AG04450 (cell line): ENCODE measurements at regions not wholly inside any gene's neighbourhood (a gene's known extent, or its start where the extent isn't known, plus 50 kb on each side); places are given as distances from the start of the nearest gene placed in this dataset. TPM values are rescaled to one million over a fixed set of nuclear protein-coding genes. Genes with fewer than 3 reads are reported as not detected.

Experiments
- CTCF ChIA-PET: fragments of 300-600, 350-600 bp; formaldehyde crosslinking; extraction: SDS; loops from one replicate; lab custom pipeline; 2022; ENCODE audit warnings: antibody characterized with exemption, inconsistent platforms; lab: Charles Lee
- POLR2A ChIA-PET: fragments of 350-600 bp; formaldehyde crosslinking; extraction: SDS; loops from one replicate; lab custom pipeline; 2021; ENCODE audit warnings: antibody characterized with exemption, inconsistent platforms; lab: Yijun Ruan, JAX
- DNase-seq: peaks from one replicate; pipeline ENCODE4 v3.0.0-alpha.2; 2011; ENCODE audit warnings: low read depth, low spot score
- H3K27ac ChIP-seq: one replicate; pipeline ENCODE4 v1.5.1; 2012; ENCODE audit warnings: low read depth, low read length, control low read depth
- H3K27me3 ChIP-seq: one replicate; pipeline ENCODE4 v1.6.0; 2012; ENCODE audit warnings: low read length; ENCODE audit not compliant: control insufficient read depth, insufficient read depth
- H3K4me3 ChIP-seq: 2 replicates; pipeline ENCODE4 v1.5.1; 2011; ENCODE audit warnings: mild to moderate bottlenecking, low read depth, low read length, control low read depth
- H3K9me3 ChIP-seq: 2 replicates; pipeline ENCODE4 v1.5.1; 2012; ENCODE audit warnings: low read length; ENCODE audit not compliant: control insufficient read depth, insufficient read depth
- small RNA-seq: library from RNA; depleted of rRNA; stranded (forward); fragments of <200 nt; gene quantifications from one replicate; pipeline ENCODE3, GENCODE V24; 2012; ENCODE audit warnings: low read depth; ENCODE audit not compliant: insufficient read length
- TF ChIP-seq, protein P1 (sequence below): IDR thresholded peaks from 2 replicates; pipeline ENCODE4 v1.5.1; 2011; ENCODE audit warnings: low read depth, low read length, control low read depth, inconsistent platforms

DNA sequence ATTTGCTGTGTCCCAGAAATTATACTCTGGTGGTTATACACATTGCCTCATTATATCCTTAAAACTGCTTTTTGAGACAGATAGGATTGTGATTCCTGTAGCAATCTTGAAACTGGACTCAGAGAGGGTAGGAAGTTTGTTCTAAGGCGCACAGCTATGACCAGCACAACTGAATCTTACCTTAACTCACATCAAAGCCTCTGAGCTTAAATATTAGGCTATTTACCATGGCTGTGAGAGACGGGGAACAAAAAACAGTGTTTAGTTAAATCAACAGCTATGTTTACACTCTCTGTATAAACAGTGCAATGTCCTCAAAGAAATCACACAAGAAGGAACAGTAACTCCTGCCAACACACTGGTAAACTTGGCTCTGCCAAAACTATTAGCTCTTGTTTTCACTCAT lies 50.9 kb upstream of the TUT7 start:
- DNase-seq, result no peak
- POLR2A ChIA-PET, result interaction anchor here (1.4 to 1.7 kb wide), 2 partner anchors 36 to 123 kb away, joined by 5 to 7 read pairs; partner anchors contain the start of gene ISCA1

More for the DNA sequence above, 50.9 kb upstream of the TUT7 start:
- H3K27me3 ChIP-seq, result no peaks in the 10 kb centered on the region
- no peak overlapping the region for H3K27ac ChIP-seq
- CTCF ChIA-PET, result interaction anchor here (1.1 to 3.3 kb wide), 6 partner anchors 9 to 1637 kb away, joined by 3 to 39 read pairs (median 5); no protein-coding TSS in a partner anchor
- H3K9me3 ChIP-seq, result no peaks in the 10 kb centered on the region
- TF ChIP-seq, protein P1, sequence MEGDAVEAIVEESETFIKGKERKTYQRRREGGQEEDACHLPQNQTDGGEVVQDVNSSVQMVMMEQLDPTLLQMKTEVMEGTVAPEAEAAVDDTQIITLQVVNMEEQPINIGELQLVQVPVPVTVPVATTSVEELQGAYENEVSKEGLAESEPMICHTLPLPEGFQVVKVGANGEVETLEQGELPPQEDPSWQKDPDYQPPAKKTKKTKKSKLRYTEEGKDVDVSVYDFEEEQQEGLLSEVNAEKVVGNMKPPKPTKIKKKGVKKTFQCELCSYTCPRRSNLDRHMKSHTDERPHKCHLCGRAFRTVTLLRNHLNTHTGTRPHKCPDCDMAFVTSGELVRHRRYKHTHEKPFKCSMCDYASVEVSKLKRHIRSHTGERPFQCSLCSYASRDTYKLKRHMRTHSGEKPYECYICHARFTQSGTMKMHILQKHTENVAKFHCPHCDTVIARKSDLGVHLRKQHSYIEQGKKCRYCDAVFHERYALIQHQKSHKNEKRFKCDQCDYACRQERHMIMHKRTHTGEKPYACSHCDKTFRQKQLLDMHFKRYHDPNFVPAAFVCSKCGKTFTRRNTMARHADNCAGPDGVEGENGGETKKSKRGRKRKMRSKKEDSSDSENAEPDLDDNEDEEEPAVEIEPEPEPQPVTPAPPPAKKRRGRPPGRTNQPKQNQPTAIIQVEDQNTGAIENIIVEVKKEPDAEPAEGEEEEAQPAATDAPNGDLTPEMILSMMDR, result no peak
- no peak overlapping the region for H3K4me3 ChIP-seq

Small RNA genes lying in the stretch of these regions (small RNA-seq; reads per million reads assigned to genes)
- gene AL158828.1 (not detected), gene RNU2-36P (2.4 reads per million)
